Activated CD8-positive, alpha-beta memory T cell treated with anti-CD3 and anti-CD28 coated beads for 4 hours (primary cell): ENCODE measurements at regions not wholly inside any gene's neighbourhood (a gene's known extent, or its start where the extent isn't known, plus 50 kb on each side); places are given as distances from the start of the nearest gene placed in this dataset.
"Not testable (repeated sequence)": the region's sequence is repeated elsewhere in the genome, so short reads cannot be mapped to it uniquely, and the experiment has no call there.

Source experiments
- DNase-seq, 2 donors: peaks; one replicate each; pipeline ENCODE4 v3.0.0-alpha.2; 2020; ENCODE audit warnings: low read depth in 2 of 2

DNA sequence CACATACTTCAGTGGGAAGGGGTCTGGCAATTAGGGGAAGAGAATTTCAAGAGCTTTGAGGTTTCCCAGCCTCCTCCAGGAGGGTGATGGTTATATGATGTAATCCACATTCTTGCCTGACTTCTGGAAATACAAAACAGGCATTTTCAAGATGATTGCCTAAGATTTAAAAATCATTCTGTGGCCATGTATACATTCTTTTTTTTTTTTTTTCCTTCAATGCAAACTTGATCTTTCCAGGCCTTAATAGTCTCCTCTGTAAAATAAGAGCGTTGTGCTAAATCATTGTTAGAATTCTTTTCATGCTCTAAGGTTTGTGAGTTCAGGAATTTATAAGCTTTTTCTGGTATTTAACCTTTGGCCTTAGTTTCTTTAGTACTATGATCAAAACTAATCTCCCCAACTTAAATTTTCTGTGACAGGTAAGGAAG, 192.3 kb upstream of the HMCN1 start:
- DNase-seq, result no peak

GRCh38 chr1:185540295-185540694, 193.9 kb upstream of the HMCN1 start:
- DNase-seq, result no peak

DNA sequence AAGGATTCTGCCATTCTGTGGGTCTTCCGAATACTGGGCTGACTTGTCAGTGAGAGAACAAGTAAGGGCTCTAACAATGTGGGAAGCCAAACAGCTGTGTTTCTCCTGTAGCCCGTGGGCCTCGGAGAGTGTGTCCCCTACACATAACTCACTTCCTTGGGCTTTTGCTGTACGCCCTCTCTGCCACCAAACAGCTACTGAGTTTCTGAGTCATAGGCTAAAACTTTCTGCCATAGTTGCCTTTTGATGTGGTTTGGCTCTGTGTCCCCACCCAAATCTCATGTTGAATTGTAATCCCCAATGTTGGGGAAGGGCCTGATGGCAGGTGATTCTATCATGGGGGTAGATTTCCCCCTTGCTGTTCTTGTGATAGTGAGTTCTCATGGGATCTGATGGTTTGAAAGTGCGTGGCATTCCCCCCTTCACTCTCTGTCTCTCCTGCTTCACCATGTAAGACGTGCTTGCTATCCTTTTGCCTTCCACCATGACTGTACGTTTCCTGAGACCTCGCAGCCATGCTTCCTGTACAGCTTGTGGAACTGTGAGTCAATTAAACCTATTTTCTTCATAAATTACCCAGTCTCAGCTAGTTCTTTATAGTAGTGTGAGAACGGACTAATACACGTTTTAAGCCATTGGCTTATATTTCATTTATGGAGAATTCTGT, 194.8 kb upstream of the HMCN1 start:
- DNase-seq, result no peak

GRCh38 chr1:185538309-185538898, 195.8 kb upstream of the HMCN1 start:
- DNase-seq, result not testable (repeated sequence)

GRCh38 chr1:185537596-185537995, 196.6 kb upstream of the HMCN1 start:
- DNase-seq, result no peak

GRCh38 chr1:185536165-185536920, 197.8 kb upstream of the HMCN1 start:
- no peak for DNase-seq

DNA sequence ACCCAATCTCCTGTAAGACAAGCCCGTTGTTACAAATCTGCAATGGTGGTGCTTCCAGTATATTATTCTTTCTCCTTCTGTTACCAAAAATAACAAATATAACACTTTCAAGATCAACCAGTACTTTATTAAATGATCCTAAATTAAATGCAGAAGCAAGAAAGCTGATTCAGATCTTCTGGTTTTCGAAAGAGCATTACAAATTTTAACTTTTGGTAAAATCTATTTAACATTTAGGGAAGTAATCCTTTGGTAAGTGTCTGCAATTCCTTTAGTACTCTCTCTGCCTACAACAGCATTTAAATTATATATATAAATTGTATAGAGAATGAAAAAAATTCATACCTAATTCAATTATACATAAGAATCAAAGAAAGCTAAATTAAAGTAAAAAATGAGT, 198.6 kb upstream of the HMCN1 start:
- no peak for DNase-seq

- DNase-seq, result no peak
These were observed 199.4 kb upstream of the HMCN1 start for GRCh38 chr1:185534801-185535200.

GRCh38 chr1:185533596-185533995, 200.6 kb upstream of the HMCN1 start:
- no peak for DNase-seq

GRCh38 chr1:185532856-185533255, 201.3 kb upstream of the HMCN1 start:
- DNase-seq, result no peak

DNA sequence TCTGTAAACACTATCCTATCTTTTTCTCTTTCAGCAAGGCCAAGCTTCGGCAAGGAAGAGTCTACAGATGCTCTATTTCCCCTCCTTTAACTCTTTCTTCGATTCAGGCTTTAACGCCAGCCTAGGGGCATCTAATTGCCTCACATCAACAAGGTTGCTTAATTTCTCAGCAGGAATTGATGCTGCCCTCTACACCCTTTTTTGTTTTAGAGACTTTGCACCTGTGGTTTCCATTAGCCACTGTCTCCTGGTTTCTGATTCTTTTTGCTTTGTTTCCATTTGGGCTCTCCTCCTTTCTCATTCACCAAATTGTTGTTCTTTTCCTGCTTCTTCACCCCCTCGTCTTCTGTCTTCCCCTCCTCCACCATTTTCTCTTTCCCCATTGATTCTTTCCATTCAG, 202.4 kb upstream of the HMCN1 start:
- no peak for DNase-seq

- DNase-seq, result no peak
These were observed 204.0 kb upstream of the HMCN1 start for GRCh38 chr1:185530215-185530614.

DNA sequence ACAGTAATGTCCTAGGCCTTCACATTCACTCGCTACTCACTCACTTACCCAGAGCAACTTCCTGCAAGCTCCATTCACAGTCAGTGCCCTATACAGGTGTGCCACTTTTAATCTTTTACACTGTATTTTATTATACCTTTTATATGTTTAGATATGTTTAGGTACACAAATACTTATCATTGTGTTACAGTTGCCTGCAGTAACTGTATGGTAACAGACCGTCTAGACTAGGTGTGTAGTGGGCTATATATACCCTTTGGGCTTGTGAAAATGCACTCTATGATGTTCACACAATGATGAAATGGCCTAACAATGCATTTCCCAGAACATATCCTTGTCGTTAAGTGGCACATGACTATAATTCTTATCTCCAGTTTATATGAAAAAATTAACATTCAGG, 204.5 kb upstream of the HMCN1 start:
- DNase-seq, result no peak

- no peak for DNase-seq
These were observed 206.0 kb upstream of the HMCN1 start for GRCh38 chr1:185528084-185528676.

- no peak for DNase-seq
These were observed 207.6 kb upstream of the HMCN1 start for GRCh38 chr1:185526344-185527307.

DNA sequence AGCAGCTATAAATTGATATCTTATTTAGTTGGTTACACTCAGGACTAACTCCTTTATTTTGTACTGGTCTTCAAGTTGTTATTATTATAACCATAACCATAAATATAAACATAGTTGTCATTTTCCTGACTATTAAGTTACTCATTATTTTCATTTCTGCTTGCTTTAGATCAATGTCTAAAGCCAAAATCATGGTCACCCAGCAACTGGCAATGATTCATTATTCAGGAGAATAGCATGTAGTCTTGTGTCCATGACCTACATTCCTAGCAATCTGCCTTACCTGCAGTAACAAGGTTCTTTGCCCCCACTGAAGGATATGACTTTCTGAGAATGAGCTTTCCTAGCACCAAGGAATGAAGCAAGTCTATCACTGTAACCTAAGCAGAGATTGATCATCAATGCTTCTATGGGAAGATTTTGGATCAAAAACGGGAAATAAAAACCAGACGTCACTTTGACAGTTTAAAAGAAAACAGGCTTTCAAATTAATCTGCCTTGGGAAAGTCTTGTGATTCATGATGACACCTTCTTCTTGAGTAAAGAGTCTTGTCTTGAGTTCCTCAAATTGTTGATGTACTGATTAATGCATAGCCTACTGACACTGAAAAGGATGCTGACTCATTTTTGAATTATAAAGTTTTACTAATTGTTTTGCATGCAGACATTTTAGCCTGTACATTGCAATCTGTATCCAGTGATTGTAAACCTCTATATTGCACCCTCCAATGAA, 203.3 kb upstream of the IVNS1ABP start:
- DNase-seq, result no peak

GRCh38 chr1:185517808-185518419, 200.9 kb upstream of the IVNS1ABP start:
- DNase-seq, result no peak

- DNase-seq, result not testable (repeated sequence)
These were observed 200.3 kb upstream of the IVNS1ABP start for GRCh38 chr1:185517301-185517700.

DNA sequence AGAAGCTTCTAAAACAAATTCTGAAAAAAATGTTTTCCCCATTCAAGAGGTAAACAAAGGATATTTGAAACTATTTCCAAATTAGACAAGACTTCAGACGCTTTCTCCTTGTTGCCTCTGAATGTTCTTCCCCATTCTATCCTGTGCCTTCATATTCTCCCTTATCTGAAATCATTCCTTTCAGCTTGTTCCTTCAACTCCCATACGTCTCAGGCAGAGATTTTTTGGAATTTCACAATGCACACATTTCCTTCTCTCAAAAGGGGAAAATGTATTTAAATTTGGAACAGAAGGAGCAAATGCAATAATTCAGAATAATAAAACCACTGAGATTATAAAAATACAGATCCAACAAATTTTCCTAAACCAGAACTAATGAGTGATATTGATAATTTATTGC, 198.7 kb upstream of the IVNS1ABP start:
- no peak for DNase-seq

DNA sequence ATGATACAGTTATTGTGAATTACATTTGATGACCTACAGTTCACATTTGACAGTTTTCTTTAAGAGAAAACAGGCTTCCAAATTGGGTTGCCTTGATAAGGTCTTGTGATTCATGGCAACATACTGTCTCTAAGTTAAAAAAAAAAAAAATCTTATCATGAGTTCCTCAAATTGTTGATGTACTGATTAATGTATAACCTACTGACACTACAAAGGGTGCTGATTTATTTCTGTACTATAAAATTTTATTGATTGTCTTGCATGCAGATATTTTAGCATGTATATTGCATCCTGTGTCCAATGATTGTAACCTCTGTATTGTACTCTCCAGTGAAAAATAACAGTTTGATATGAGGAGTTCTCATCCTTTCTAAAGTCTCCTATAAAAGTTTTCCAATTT, 197.3 kb upstream of the IVNS1ABP start:
- DNase-seq, result no peak
